GM13976 (cell line): ENCODE measurements at regions not wholly inside any gene's neighbourhood (a gene's known extent, or its start where the extent isn't known, plus 50 kb on each side); places are given as distances from the start of the nearest gene placed in this dataset.
"Not testable (repeated sequence)": the region's sequence is repeated elsewhere in the genome, so short reads cannot be mapped to it uniquely, and the experiment has no call there.

Experiments used
- DNase-seq: peaks from one replicate; pipeline ENCODE4 v3.0.0; 2012; ENCODE audit warnings: low spot score
- CTCF ChIP-seq: IDR thresholded peaks from 2 replicates; pipeline ENCODE4 v1.5.1; 2012; ENCODE audit warnings: borderline replicate concordance, mild to moderate bottlenecking; ENCODE audit not compliant: insufficient read depth; ENCODE audit errors: extremely low read depth, missing control alignments, control extremely low read depth
- in situ Hi-C: fragments of 300-500 bp; cut with MboI; formaldehyde crosslinking; loops from one replicate; pipeline ENCODE4 v1.12.0; 2022; ENCODE audit warnings: low sequenced_read_pairs, mixed read lengths, inconsistent platforms; ENCODE audit not compliant: unreplicated experiment

DNA sequence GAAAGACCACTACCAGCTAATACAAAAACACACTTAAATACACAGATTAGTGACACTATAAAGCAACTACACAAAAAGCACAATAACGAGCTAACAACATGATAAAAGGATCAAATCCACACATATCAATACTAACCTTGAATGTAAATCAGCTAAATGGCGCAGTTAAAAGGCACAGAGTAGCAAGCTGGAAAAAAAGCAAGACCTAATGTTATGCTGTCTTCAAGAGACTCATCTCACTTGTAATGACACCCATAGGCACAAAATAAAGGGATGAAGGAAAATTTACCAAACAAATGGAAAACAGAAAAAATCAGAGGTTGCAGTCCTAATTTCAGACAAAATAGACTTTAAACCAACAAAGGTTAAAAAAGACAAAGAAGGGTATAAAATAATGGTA lies 86.3 kb downstream of the NUS1 start:
- DNase-seq, result no peak
- in situ Hi-C loops, result no loop called here
- TF ChIP-seq CTCF, result no peak

- TF ChIP-seq CTCF, result no peak
- DNase-seq, result peak; percentile 32
- in situ Hi-C loops, result no loop called here
These were observed 96.1 kb downstream of the NUS1 start for GRCh38 chr6:117771403-117771802.

DNA sequence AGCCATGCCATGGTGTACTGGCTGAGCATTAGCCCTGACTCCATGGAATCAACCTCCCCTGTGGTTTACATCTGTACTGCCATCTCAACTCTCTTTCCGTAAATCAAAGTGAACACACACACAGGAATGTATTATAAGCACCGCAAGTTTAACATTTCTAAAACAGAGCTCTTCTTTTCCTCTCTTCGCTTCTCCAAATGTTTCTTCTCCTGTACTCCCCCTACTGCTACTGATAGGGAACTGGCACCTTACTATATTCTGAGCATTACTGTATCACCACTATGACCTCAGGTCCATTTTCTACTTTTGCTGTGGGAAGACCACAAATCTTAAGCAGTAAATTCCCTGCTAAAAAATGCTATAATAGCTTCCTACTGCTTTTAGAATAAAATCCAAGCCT lies 101.2 kb downstream of the NUS1 start:
- no peak for DNase-seq
- in situ Hi-C loops, result no loop called here
- peak; percentile 38 for TF ChIP-seq CTCF

- TF ChIP-seq CTCF, result no peak
- in situ Hi-C loops, result no loop called here
- no peak for DNase-seq
These were observed 106.3 kb downstream of the NUS1 start for GRCh38 chr6:117781550-117781949.

- DNase-seq, result no peak
- in situ Hi-C loops, result no loop called here
- TF ChIP-seq CTCF, result no peak
These were observed 108.0 kb downstream of the NUS1 start for GRCh38 chr6:117783279-117783678.

DNA sequence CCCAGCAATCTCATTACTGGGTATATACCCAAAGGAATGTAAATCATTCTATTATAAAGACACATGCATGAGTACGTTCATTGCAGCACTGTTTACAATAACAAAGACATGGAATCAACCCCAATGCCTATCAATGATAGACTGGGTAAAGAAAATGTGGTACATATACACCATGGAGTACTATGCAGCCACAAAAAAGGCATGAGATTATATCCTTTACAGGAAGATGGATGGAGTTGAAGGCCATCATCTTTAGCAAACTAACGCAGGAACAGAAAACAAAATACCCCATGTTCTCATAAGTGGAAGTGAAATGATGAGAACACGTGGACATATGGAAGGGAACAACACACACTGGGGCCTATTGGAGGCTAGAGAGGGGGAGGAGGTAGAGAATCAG lies 115.7 kb downstream of the NUS1 start:
- no peak for DNase-seq
- no peak for TF ChIP-seq CTCF
- in situ Hi-C loops, result no loop called here

DNA sequence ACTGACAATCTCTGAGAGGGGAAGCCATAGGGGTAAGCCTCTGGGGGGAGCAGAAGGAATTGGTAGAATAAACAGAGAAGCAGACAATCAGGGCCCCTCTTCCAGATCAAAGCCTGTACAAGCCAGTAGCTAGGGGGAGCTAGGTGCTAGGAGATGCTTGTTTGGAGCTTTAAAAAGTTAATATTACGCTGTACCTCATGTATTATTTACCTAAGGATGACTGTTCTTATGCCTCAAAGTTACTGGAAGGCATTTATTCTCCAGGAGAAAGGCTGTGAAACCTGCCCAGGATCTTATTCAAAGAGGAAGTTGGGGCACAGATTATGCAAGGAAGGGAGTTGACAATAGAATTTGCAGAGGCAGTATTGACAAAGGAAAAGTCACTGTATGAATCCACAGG lies 111.8 kb upstream of the SLC35F1 start:
- in situ Hi-C loops, result no loop called here
- DNase-seq, result no peak
- no peak for TF ChIP-seq CTCF

- in situ Hi-C loops, result not testable (repeated sequence)
These were observed 108.2 kb upstream of the SLC35F1 start for GRCh38 chr6:117798819-117799218.

More at GRCh38 chr6:117798819-117799218, 108.2 kb upstream of the SLC35F1 start:
- DNase-seq, result not testable (repeated sequence)
